TTC549 (cell line): ENCODE measurements at regions not wholly inside any gene's neighbourhood (a gene's known extent, or its start where the extent isn't known, plus 50 kb on each side); places are given as distances from the start of the nearest gene placed in this dataset.

Experiments used
- FAIRE-seq: peaks from 2 replicates; lab custom pipeline; 2012; peaks lifted over from hg19 to GRCh38; lab: Jason Lieb, UNC

- no peak for FAIRE-seq
Measured at GRCh38 chr4:15232366-15233263, 195.2 kb upstream of the C1QTNF7 start.

GRCh38 chr4:15233264-15233597, 194.6 kb upstream of the C1QTNF7 start:
- FAIRE-seq: no peak

- FAIRE-seq: no peak
Measured at GRCh38 chr4:15233626-15234025, 194.2 kb upstream of the C1QTNF7 start.

- no peak for FAIRE-seq
Measured at GRCh38 chr4:15234116-15234855, 193.5 kb upstream of the C1QTNF7 start.

- no peak for FAIRE-seq
Measured at GRCh38 chr4:15234856-15235126, 193.0 kb upstream of the C1QTNF7 start.

GRCh38 chr4:15235135-15235534, 192.7 kb upstream of the C1QTNF7 start:
- FAIRE-seq: no peak

- no peak for FAIRE-seq
Measured at GRCh38 chr4:15237648-15238230, 190.1 kb upstream of the C1QTNF7 start.

- no peak for FAIRE-seq
Measured at GRCh38 chr4:15238720-15239119, 189.1 kb upstream of the C1QTNF7 start.

- FAIRE-seq: no peak
Measured at GRCh38 chr4:15239866-15240265, 188.0 kb upstream of the C1QTNF7 start.

- no peak for FAIRE-seq
Measured at GRCh38 chr4:15240764-15241163, 187.1 kb upstream of the C1QTNF7 start.

GRCh38 chr4:15242021-15242420, 185.8 kb upstream of the C1QTNF7 start:
- FAIRE-seq: no peak

- no peak for FAIRE-seq
Measured at GRCh38 chr4:15244354-15244753, 183.5 kb upstream of the C1QTNF7 start.

GRCh38 chr4:15245006-15245530, 182.8 kb upstream of the C1QTNF7 start:
- FAIRE-seq: no peak

GRCh38 chr4:15250021-15250441, 177.8 kb upstream of the C1QTNF7 start:
- no peak for FAIRE-seq

GRCh38 chr4:15253349-15253748, 174.5 kb upstream of the C1QTNF7 start:
- FAIRE-seq: no peak

GRCh38 chr4:15254236-15254880, 173.5 kb upstream of the C1QTNF7 start:
- FAIRE-seq: no peak

- no peak for FAIRE-seq
Measured at GRCh38 chr4:15255537-15255936, 172.3 kb upstream of the C1QTNF7 start.

- FAIRE-seq: no peak
Measured at GRCh38 chr4:15260758-15261157, 167.1 kb upstream of the C1QTNF7 start.

GRCh38 chr4:15262396-15262795, 165.4 kb upstream of the C1QTNF7 start:
- FAIRE-seq: no peak

- no peak for FAIRE-seq
Measured at GRCh38 chr4:15270201-15270600, 157.6 kb upstream of the C1QTNF7 start.

- FAIRE-seq: no peak
Measured at GRCh38 chr4:15286041-15286440, 141.8 kb upstream of the C1QTNF7 start.

GRCh38 chr4:15291122-15291521, 136.7 kb upstream of the C1QTNF7 start:
- no peak for FAIRE-seq

- no peak for FAIRE-seq
Measured at GRCh38 chr4:15293711-15294110, 134.1 kb upstream of the C1QTNF7 start.
